HEK293 (cell line): ENCODE measurements at regions not wholly inside any gene's neighbourhood (a gene's known extent, or its start where the extent isn't known, plus 50 kb on each side); places are given as distances from the start of the nearest gene placed in this dataset.
A peak's percentile ranks its signal among the peaks of the same experiment; 100 is the strongest.

Source experiments
- CTCF ChIA-PET: fragments of 350-600 bp; formaldehyde crosslinking; extraction: SDS; loops from one replicate; lab custom pipeline; 2021; ENCODE audit warnings: antibody characterized with exemption; lab: Yijun Ruan, JAX
- POLR2A ChIA-PET: fragments of 300-600 bp; formaldehyde crosslinking; extraction: SDS; loops from one replicate; lab custom pipeline; 2020; ENCODE audit warnings: antibody characterized with exemption, inconsistent platforms; lab: Yijun Ruan, JAX
- H3K27ac ChIP-seq: fragments of 200-500 bp; sonication (Bioruptor generic); 2 replicates; pipeline ENCODE4 v1.5.1; 2014; ENCODE audit warnings: low read depth, low read length, control low read depth, inconsistent platforms; ENCODE audit errors: extremely low read depth
- H3K36me3 ChIP-seq, 2 experiments: fragments of 200-500 bp in 1 of 2; sonication (Bioruptor generic) in 1 of 2; 1 replicate in 1 of 2; 2 replicates in 1 of 2; pipeline ENCODE4 v1.5.1; 2014 to 2017; ENCODE audit warnings: inconsistent platforms in 2 of 2, low read length in 2 of 2; ENCODE audit not compliant: control insufficient read depth in 2 of 2, insufficient read depth in 1 of 2
- H3K4me1 ChIP-seq: fragments of 200-500 bp; sonication (Bioruptor generic); 2 replicates; pipeline ENCODE4 v1.5.1; 2014; ENCODE audit warnings: mild to moderate bottlenecking, low read length, inconsistent platforms; ENCODE audit not compliant: control insufficient read depth, insufficient read depth
- H3K4me3 ChIP-seq: 2 replicates; pipeline ENCODE4 v1.5.1; 2011; ENCODE audit warnings: low read depth, mild to moderate bottlenecking, control low read depth, low read length, moderate library complexity
- H3K9me3 ChIP-seq: fragments of 200-500 bp; sonication (Bioruptor generic); 2 replicates; pipeline ENCODE4 v1.5.1; 2014; ENCODE audit warnings: low read depth, low read length, inconsistent platforms; ENCODE audit not compliant: control insufficient read depth, insufficient read depth
- EGR2 ChIP-seq: fragments of 450-650 bp; formaldehyde crosslinking; IDR thresholded peaks from 2 replicates; pipeline ENCODE4 v1.5.1; 2016; ENCODE audit warnings: low read depth, missing biosample characterization, missing genetic modification characterization
- HOXA7 ChIP-seq: sonication (generic); formaldehyde crosslinking; IDR thresholded peaks from 2 replicates; pipeline ENCODE4 v1.8.1; 2022; ENCODE audit warnings: missing genetic modification reagents, borderline replicate concordance
- MEIS1 ChIP-seq: sonication (generic); formaldehyde crosslinking; IDR thresholded peaks from 2 replicates; pipeline ENCODE4 v1.8.1; 2022; ENCODE audit warnings: missing genetic modification reagents, mild to moderate bottlenecking, borderline replicate concordance
- ZBTB1 ChIP-seq: fragments of 450-650 bp; formaldehyde crosslinking; IDR thresholded peaks from 2 replicates; pipeline ENCODE4 v1.5.1; 2016; ENCODE audit warnings: missing biosample characterization, missing genetic modification characterization
- ZBTB21 ChIP-seq: fragments of 450-650 bp; formaldehyde crosslinking; IDR thresholded peaks from 2 replicates; pipeline ENCODE4 v1.5.1; 2017; ENCODE audit warnings: missing biosample characterization, missing genetic modification characterization
- ZFHX2 ChIP-seq: fragments of 450-650 bp; formaldehyde crosslinking; conservative IDR thresholded peaks from 2 replicates; pipeline ENCODE4 v1.5.1; 2016; ENCODE audit warnings: missing biosample characterization, missing genetic modification characterization
- ZFP37 ChIP-seq: fragments of 450-650 bp; formaldehyde crosslinking; IDR thresholded peaks from 2 replicates; pipeline ENCODE4 v1.5.1; 2016; ENCODE audit warnings: missing biosample characterization, missing genetic modification characterization
- ZNF501 ChIP-seq: fragments of 450-650 bp; formaldehyde crosslinking; IDR thresholded peaks from 2 replicates; pipeline ENCODE4 v1.5.1; 2016; ENCODE audit warnings: missing biosample characterization, missing genetic modification characterization
- TF ChIP-seq, protein P1 (sequence below): fragments of 450-650 bp; formaldehyde crosslinking; IDR thresholded peaks from 2 replicates; pipeline ENCODE4 v1.5.1; 2016; ENCODE audit warnings: missing biosample characterization, missing genetic modification characterization
- TF ChIP-seq, protein P2 (sequence below): fragments of 450-650 bp; formaldehyde crosslinking; IDR thresholded peaks from 2 replicates; pipeline ENCODE4 v1.5.1; 2016; ENCODE audit warnings: missing biosample characterization, missing genetic modification characterization, borderline replicate concordance
- TF ChIP-seq, protein P3 (sequence below): fragments of 450-650 bp; formaldehyde crosslinking; IDR thresholded peaks from 2 replicates; pipeline ENCODE4 v1.5.1; 2016; ENCODE audit warnings: missing biosample characterization, missing genetic modification characterization
- TF ChIP-seq, protein P4 (sequence below): fragments of 450-650 bp; formaldehyde crosslinking; IDR thresholded peaks from 2 replicates; pipeline ENCODE4 v1.5.1; 2016; ENCODE audit warnings: missing biosample characterization, missing genetic modification characterization
- TF ChIP-seq, protein P5 (sequence below): fragments of 450-650 bp; formaldehyde crosslinking; IDR thresholded peaks from 2 replicates; pipeline ENCODE4 v1.5.1; 2016; ENCODE audit warnings: missing biosample characterization, missing genetic modification characterization, borderline replicate concordance
- TF ChIP-seq, protein P6 (sequence below): fragments of 450-650 bp; formaldehyde crosslinking; IDR thresholded peaks from 2 replicates; pipeline ENCODE4 v1.5.1; 2016; ENCODE audit warnings: missing biosample characterization, missing genetic modification characterization

DNA sequence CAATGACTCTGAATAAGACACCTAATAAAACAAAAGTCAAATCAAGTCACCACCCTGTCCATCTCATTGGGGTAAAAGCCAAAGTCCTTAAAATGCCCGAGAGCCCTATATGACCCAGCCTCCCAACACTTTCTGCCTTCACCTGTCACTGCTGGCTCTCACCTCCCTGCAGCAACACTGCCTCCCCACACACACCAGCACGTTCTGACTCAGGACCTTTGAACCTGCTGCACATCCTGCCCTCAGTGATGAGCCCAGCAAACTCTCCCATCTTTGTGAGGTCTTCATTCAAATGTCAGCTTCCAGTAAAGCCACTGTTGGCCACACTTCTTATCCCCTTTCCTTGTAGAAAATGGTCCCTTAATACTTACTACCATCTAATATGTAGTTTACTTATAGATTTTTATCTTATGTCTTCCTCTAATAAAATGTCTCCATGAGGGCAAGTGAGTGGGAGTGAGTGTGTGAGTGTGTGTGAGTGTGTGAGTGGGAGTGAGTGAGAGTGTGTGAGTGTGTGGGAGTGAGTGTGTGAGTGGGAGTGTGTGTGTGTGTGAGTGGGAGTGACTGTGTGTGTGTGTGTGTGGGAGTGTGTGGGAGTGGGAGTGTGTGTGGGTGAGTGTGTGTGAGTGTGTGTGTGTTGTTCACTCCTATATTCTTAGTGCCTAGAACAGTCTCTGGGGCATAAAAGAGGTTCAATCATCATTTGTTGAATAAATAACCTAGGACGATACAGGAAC is 504.7 kb downstream of the EIPR1 start:
- Histone ChIP-seq H3K4me1 (no peaks in the 10 kb centered on the region), H3K27ac (no peak overlapping the region), H3K4me3 (no peak overlapping the region), H3K36me3 (no peaks in the 10 kb centered on the region), H3K9me3 (no peaks in the 10 kb centered on the region)
- CTCF ChIA-PET: no interaction called here
- TF ChIP-seq ZBTB21 (tag by site-specific recombination): no peak
- TF ChIP-seq MEIS1 (CRISPR knock-in tag): no peak
- peak; percentile 67; the same call in 1 of the 2 replicates for TF ChIP-seq EGR2 (tag by site-specific recombination)
- TF ChIP-seq ZFHX2: peak; percentile 74
- POLR2A ChIA-PET: no interaction called here

DNA sequence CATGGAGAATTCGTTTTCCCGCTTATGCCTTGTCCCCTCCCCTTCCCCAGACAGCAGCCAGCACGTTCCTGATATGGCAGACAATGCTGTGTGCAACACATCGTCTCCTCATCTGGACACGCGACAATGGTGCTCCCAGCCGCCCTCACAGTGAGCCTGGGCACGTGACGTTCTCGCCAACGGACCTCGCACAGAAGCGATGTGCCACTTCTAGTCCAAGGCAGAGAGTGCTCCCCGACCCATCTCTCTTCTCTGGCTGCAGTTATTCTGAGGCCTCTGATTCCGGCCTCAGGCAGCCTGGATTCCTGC is 505.4 kb downstream of the EIPR1 start:
- no peaks in the 10 kb centered on the region for H3K9me3 ChIP-seq
- ChIA-PET POLR2A (no interaction called here), CTCF (no interaction called here)
- H3K4me3 ChIP-seq: no peak overlapping the region
- H3K4me1 ChIP-seq: no peaks in the 10 kb centered on the region
- no peak overlapping the region for H3K27ac ChIP-seq
- no peaks in the 10 kb centered on the region for H3K36me3 ChIP-seq
- TF ChIP-seq, protein P1, sequence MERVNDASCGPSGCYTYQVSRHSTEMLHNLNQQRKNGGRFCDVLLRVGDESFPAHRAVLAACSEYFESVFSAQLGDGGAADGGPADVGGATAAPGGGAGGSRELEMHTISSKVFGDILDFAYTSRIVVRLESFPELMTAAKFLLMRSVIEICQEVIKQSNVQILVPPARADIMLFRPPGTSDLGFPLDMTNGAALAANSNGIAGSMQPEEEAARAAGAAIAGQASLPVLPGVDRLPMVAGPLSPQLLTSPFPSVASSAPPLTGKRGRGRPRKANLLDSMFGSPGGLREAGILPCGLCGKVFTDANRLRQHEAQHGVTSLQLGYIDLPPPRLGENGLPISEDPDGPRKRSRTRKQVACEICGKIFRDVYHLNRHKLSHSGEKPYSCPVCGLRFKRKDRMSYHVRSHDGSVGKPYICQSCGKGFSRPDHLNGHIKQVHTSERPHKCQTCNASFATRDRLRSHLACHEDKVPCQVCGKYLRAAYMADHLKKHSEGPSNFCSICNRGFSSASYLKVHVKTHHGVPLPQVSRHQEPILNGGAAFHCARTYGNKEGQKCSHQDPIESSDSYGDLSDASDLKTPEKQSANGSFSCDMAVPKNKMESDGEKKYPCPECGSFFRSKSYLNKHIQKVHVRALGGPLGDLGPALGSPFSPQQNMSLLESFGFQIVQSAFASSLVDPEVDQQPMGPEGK: no peak
- TF ChIP-seq HOXA7 (CRISPR knock-in tag) (no peak), ZNF501 (tag by site-specific recombination) (no peak), ZBTB1 (tag by site-specific recombination) (no peak)

DNA sequence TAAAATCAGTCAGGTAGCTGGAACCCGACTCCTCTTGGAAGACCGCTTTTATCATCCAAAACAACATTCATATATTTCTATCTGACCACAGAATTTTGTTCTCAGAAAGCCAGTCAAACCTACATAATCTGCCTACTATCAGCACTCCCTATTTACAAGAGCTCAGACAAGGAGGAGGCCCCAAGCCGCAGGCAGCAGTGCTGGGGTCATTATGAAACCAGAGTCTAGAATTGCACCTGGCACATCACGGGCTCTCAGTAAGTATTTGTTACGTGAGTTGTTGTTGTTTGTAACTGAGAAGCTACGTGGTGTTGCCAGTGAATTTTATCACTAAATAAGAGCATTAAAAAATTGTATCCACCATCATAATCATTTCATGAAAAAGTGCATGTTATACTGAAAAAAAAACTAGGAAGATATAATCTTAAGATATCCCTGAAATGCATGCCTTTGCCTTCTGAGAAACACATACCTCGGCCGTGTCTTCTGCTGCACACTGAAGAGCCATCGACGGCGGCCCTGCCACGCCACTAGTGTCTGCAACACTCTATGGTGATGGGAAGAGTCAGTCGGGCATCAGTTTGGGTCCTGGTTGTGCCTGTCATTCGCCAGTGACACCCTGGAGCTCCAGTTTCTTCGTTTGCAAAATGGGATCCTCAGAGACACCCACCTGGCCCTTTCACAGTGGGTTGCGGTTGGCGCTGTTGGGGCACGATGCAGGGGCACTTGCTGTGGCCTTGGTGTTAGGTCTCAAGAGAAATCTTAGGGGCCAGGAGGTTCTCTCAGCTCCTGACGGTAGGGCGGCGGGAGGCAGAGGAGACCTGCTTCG is 505.9 kb downstream of the EIPR1 start:
- ChIA-PET CTCF (no interaction called here), POLR2A (no interaction called here)
- Histone ChIP-seq H3K4me3 (no peak overlapping the region), H3K36me3 (no peaks in the 10 kb centered on the region), H3K27ac (no peak overlapping the region), H3K4me1 (no peaks in the 10 kb centered on the region), H3K9me3 (no peaks in the 10 kb centered on the region)
- TF ChIP-seq, protein P2, sequence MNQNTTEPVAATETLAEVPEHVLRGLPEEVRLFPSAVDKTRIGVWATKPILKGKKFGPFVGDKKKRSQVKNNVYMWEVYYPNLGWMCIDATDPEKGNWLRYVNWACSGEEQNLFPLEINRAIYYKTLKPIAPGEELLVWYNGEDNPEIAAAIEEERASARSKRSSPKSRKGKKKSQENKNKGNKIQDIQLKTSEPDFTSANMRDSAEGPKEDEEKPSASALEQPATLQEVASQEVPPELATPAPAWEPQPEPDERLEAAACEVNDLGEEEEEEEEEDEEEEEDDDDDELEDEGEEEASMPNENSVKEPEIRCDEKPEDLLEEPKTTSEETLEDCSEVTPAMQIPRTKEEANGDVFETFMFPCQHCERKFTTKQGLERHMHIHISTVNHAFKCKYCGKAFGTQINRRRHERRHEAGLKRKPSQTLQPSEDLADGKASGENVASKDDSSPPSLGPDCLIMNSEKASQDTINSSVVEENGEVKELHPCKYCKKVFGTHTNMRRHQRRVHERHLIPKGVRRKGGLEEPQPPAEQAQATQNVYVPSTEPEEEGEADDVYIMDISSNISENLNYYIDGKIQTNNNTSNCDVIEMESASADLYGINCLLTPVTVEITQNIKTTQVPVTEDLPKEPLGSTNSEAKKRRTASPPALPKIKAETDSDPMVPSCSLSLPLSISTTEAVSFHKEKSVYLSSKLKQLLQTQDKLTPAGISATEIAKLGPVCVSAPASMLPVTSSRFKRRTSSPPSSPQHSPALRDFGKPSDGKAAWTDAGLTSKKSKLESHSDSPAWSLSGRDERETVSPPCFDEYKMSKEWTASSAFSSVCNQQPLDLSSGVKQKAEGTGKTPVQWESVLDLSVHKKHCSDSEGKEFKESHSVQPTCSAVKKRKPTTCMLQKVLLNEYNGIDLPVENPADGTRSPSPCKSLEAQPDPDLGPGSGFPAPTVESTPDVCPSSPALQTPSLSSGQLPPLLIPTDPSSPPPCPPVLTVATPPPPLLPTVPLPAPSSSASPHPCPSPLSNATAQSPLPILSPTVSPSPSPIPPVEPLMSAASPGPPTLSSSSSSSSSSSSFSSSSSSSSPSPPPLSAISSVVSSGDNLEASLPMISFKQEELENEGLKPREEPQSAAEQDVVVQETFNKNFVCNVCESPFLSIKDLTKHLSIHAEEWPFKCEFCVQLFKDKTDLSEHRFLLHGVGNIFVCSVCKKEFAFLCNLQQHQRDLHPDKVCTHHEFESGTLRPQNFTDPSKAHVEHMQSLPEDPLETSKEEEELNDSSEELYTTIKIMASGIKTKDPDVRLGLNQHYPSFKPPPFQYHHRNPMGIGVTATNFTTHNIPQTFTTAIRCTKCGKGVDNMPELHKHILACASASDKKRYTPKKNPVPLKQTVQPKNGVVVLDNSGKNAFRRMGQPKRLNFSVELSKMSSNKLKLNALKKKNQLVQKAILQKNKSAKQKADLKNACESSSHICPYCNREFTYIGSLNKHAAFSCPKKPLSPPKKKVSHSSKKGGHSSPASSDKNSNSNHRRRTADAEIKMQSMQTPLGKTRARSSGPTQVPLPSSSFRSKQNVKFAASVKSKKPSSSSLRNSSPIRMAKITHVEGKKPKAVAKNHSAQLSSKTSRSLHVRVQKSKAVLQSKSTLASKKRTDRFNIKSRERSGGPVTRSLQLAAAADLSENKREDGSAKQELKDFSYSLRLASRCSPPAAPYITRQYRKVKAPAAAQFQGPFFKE (tag by site-specific recombination): no peak
- TF ChIP-seq, protein P3, sequence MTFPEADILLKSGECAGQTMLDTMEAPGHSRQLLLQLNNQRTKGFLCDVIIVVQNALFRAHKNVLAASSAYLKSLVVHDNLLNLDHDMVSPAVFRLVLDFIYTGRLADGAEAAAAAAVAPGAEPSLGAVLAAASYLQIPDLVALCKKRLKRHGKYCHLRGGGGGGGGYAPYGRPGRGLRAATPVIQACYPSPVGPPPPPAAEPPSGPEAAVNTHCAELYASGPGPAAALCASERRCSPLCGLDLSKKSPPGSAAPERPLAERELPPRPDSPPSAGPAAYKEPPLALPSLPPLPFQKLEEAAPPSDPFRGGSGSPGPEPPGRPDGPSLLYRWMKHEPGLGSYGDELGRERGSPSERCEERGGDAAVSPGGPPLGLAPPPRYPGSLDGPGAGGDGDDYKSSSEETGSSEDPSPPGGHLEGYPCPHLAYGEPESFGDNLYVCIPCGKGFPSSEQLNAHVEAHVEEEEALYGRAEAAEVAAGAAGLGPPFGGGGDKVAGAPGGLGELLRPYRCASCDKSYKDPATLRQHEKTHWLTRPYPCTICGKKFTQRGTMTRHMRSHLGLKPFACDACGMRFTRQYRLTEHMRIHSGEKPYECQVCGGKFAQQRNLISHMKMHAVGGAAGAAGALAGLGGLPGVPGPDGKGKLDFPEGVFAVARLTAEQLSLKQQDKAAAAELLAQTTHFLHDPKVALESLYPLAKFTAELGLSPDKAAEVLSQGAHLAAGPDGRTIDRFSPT (tag by site-specific recombination): no peak
- TF ChIP-seq ZFP37 (tag by site-specific recombination): no peak
- TF ChIP-seq ZFHX2: no peak
- TF ChIP-seq, protein P4, sequence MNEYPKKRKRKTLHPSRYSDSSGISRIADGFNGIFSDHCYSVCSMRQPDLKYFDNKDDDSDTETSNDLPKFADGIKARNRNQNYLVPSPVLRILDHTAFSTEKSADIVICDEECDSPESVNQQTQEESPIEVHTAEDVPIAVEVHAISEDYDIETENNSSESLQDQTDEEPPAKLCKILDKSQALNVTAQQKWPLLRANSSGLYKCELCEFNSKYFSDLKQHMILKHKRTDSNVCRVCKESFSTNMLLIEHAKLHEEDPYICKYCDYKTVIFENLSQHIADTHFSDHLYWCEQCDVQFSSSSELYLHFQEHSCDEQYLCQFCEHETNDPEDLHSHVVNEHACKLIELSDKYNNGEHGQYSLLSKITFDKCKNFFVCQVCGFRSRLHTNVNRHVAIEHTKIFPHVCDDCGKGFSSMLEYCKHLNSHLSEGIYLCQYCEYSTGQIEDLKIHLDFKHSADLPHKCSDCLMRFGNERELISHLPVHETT (tag by site-specific recombination): no peak
- TF ChIP-seq, protein P5, sequence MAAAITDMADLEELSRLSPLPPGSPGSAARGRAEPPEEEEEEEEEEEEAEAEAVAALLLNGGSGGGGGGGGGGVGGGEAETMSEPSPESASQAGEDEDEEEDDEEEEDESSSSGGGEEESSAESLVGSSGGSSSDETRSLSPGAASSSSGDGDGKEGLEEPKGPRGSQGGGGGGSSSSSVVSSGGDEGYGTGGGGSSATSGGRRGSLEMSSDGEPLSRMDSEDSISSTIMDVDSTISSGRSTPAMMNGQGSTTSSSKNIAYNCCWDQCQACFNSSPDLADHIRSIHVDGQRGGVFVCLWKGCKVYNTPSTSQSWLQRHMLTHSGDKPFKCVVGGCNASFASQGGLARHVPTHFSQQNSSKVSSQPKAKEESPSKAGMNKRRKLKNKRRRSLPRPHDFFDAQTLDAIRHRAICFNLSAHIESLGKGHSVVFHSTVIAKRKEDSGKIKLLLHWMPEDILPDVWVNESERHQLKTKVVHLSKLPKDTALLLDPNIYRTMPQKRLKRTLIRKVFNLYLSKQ (tag by site-specific recombination): no peak
- TF ChIP-seq, protein P6, sequence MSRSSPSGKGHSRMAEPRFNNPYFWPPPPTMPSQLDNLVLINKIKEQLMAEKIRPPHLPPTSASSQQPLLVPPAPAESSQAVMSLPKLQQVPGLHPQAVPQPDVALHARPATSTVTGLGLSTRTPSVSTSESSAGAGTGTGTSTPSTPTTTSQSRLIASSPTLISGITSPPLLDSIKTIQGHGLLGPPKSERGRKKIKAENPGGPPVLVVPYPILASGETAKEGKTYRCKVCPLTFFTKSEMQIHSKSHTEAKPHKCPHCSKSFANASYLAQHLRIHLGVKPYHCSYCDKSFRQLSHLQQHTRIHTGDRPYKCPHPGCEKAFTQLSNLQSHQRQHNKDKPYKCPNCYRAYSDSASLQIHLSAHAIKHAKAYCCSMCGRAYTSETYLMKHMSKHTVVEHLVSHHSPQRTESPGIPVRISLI (tag by site-specific recombination): no peak
